ENCODE measurements at regions not wholly inside any gene's neighbourhood (a gene's known extent, or its start where the extent isn't known, plus 50 kb on each side); places are given as distances from the start of the nearest gene placed in this dataset.

- no peak for TF ChIP-seq CTCF (IDR thresholded peaks at IDR 0.05)
- TF ChIP-seq POLR2A (IDR thresholded peaks at IDR 0.05): no peak
These were observed 246.9 kb upstream of the TLE3 start for GRCh38 chr15:70344666-70345065.
